ENCODE measurements at regions not wholly inside any gene's neighbourhood (a gene's known extent, or its start where the extent isn't known, plus 50 kb on each side); places are given as distances from the start of the nearest gene placed in this dataset.

DNA sequence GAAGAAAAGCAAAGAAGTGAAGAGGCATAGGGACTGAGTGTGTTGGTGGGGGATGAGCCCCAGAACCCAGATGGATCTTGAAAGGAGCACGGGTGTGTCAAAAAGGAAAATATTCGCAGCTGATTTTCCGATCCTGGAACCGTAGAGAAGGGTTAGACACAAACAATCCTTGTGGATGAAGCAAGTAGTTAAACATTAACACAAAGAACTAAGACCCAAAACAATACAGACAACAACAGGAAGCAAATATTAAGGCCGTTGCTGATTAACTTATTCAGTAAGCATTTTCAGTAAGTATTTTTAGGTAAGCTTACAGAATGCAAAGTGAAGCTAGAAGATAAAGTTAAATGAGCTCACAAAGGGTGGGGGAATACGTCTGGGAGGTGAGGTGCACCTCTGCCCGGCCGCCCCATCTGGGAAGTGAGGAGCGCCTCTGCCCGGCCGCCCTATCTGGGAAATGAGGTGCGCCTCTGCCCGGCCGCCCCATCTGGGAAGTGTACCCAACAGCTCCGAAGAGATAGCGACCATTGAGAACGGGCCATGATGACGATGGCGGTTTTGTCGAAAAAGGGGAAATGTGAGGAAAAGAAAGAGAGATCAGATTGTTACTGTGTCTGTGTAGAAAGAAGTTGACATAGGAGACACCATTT is 62.8 kb upstream of the PRB2 start:
- no peak overlapping the region for H2AFZ ChIP-seq (replicated peaks; ENCODE audit: low read length, poor library complexity)
- dilution Hi-C loops (cut with HindIII; ENCODE audit: low sequenced_read_pairs, unreplicated experiment): no loop called here

More for the DNA sequence above, 62.8 kb upstream of the PRB2 start:
- CTCF ChIA-PET: interaction anchor here (0.6 kb wide), 1 partner anchor 174 kb away, joined by 3 read pairs; no protein-coding TSS in a partner anchor
- WGBS, 2 experiments (ENCODE audit: extremely low coverage in 2 of 2, insufficient read length in 1 of 2): 40% methylated on average over 1 of the region's 20 CpGs; no CpG with 5 or more reads in 1 of the 2 experiments
- intact Hi-C loops (cut with micrococcal nuclease): no loop called here
- no peaks in the 10 kb centered on the region for H3K9me1 ChIP-seq (ENCODE audit: insufficient read depth, low read length)
- H3K14ac ChIP-seq (replicated peaks; ENCODE audit: low read depth, low read length): no peak overlapping the region
- POLR2A ChIA-PET (ENCODE audit: unreplicated experiment): no interaction called here
- H4K5ac ChIP-seq (ENCODE audit: low read depth, low read length): no peak overlapping the region
- H3K36me3 ChIP-seq (ENCODE audit: control insufficient read depth, insufficient read depth, low read length): no peaks in the 10 kb centered on the region
- H3K23ac ChIP-seq (ENCODE audit: low read depth, low read length): no peak overlapping the region
- H3K18ac ChIP-seq (ENCODE audit: low read depth, low read length): no peak overlapping the region
- in situ Hi-C loops (cut with MboI; ENCODE audit: low sequenced_read_pairs): no loop called here
- no peak overlapping the region for H3K27ac ChIP-seq (ENCODE audit: insufficient read depth, low read length)
- H3K4me2 ChIP-seq (ENCODE audit: low read depth, low read length): no peak overlapping the region
- no peak overlapping the region for H3K9ac ChIP-seq (ENCODE audit: low read depth, low read length)
- ATAC-seq (ENCODE audit: low read depth) (no peak), DNase-seq (no peak)
- no peak overlapping the region for H2BK15ac ChIP-seq (ENCODE audit: low read depth, low read length)
- no peak overlapping the region for H2AK9ac ChIP-seq (replicated peaks; ENCODE audit: low read depth, low read length, poor library complexity)
- H2BK20ac ChIP-seq (ENCODE audit: low read depth, low read length): no peak overlapping the region
- no peak overlapping the region for H3K56ac ChIP-seq (ENCODE audit: extremely low read depth, insufficient read depth, low read length)
- H4K91ac ChIP-seq (ENCODE audit: insufficient read depth, low read depth, low read length): no peak overlapping the region
- TF ChIP-seq POLR2A (IDR thresholded peaks at IDR 0.05; ENCODE audit: low read depth, low read length): no peak
- no peak for TF ChIP-seq MAFK (IDR thresholded peaks at IDR 0.05; ENCODE audit: low read depth, low read length)
- no peak for TF ChIP-seq RAD21 (IDR thresholded peaks at IDR 0.05; ENCODE audit: low read length)
- TF ChIP-seq MAZ (IDR thresholded peaks at IDR 0.05; ENCODE audit: borderline replicate concordance, low read depth, low read length): no peak
- TF ChIP-seq RCOR1 (IDR thresholded peaks at IDR 0.05; ENCODE audit: insufficient replicate concordance, low read length): no peak
- TF ChIP-seq BHLHE40 (IDR thresholded peaks at IDR 0.05; ENCODE audit: low read depth, low read length): no peak
- TF ChIP-seq RFX5 (IDR thresholded peaks at IDR 0.05; ENCODE audit: low read depth, low read length): no peak
- TF ChIP-seq, protein P1, sequence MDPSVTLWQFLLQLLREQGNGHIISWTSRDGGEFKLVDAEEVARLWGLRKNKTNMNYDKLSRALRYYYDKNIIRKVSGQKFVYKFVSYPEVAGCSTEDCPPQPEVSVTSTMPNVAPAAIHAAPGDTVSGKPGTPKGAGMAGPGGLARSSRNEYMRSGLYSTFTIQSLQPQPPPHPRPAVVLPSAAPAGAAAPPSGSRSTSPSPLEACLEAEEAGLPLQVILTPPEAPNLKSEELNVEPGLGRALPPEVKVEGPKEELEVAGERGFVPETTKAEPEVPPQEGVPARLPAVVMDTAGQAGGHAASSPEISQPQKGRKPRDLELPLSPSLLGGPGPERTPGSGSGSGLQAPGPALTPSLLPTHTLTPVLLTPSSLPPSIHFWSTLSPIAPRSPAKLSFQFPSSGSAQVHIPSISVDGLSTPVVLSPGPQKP (IDR thresholded peaks at IDR 0.05; ENCODE audit: borderline replicate concordance, low read depth, low read length): no peak
- TF ChIP-seq, protein P2, sequence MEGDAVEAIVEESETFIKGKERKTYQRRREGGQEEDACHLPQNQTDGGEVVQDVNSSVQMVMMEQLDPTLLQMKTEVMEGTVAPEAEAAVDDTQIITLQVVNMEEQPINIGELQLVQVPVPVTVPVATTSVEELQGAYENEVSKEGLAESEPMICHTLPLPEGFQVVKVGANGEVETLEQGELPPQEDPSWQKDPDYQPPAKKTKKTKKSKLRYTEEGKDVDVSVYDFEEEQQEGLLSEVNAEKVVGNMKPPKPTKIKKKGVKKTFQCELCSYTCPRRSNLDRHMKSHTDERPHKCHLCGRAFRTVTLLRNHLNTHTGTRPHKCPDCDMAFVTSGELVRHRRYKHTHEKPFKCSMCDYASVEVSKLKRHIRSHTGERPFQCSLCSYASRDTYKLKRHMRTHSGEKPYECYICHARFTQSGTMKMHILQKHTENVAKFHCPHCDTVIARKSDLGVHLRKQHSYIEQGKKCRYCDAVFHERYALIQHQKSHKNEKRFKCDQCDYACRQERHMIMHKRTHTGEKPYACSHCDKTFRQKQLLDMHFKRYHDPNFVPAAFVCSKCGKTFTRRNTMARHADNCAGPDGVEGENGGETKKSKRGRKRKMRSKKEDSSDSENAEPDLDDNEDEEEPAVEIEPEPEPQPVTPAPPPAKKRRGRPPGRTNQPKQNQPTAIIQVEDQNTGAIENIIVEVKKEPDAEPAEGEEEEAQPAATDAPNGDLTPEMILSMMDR (conservative IDR thresholded peaks at IDR 0.05; ENCODE audit: low read depth, low read length): no peak
- no peak for TF ChIP-seq MXI1 (IDR thresholded peaks at IDR 0.05; ENCODE audit: borderline replicate concordance, low read depth, low read length)
- TF ChIP-seq SMC3 (IDR thresholded peaks at IDR 0.05; ENCODE audit: low read depth, low read length): no peak
- TF ChIP-seq, protein P3, sequence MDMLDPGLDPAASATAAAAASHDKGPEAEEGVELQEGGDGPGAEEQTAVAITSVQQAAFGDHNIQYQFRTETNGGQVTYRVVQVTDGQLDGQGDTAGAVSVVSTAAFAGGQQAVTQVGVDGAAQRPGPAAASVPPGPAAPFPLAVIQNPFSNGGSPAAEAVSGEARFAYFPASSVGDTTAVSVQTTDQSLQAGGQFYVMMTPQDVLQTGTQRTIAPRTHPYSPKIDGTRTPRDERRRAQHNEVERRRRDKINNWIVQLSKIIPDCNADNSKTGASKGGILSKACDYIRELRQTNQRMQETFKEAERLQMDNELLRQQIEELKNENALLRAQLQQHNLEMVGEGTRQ (IDR thresholded peaks at IDR 0.05; ENCODE audit: low read depth, low read length): no peak
- no peak for TF ChIP-seq CHD1 (IDR thresholded peaks at IDR 0.05; ENCODE audit: low read depth, low read length)
- no peak for TF ChIP-seq NFE2L2 (IDR thresholded peaks at IDR 0.05; ENCODE audit: low read depth, low read length)
- no peak for TF ChIP-seq FOS (IDR thresholded peaks at IDR 0.05; ENCODE audit: low read depth, low read length)
- no peak for TF ChIP-seq CEBPB (IDR thresholded peaks at IDR 0.05; ENCODE audit: low read depth, low read length)
- H4K8ac ChIP-seq (ENCODE audit: low read depth in 2 of 2, low read length in 2 of 2): no peak overlapping the region
- no peaks in the 10 kb centered on the region for H3K4me1 ChIP-seq (ENCODE audit: control insufficient read depth, insufficient read depth, low read length)
- no peak overlapping the region for H2BK120ac ChIP-seq (ENCODE audit: low read depth, low read length)
- no peaks in the 10 kb centered on the region for H4K20me1 ChIP-seq (ENCODE audit: insufficient read depth, low read length)
- H3K27me3 ChIP-seq (ENCODE audit: control insufficient read depth, insufficient read depth, low read length): no peaks in the 10 kb centered on the region
- H2AK5ac ChIP-seq (ENCODE audit: low read depth, low read length): no peak overlapping the region
- no peaks in the 10 kb centered on the region; the same call in 1 of the 2 replicates for H3K9me3 ChIP-seq (ENCODE audit: control insufficient read depth, insufficient read depth, low read length)
- no TSS peak for BruUV-seq (replicated peaks)
- H3K4me3 ChIP-seq (ENCODE audit: insufficient read depth, low read depth, low read length): no peak overlapping the region
- no peak overlapping the region for H3K4ac ChIP-seq (ENCODE audit: low read depth, low read length)
- no peak overlapping the region for H2BK5ac ChIP-seq (ENCODE audit: low read depth, low read length, poor library complexity, severe bottlenecking)
- H3K79me1 ChIP-seq (ENCODE audit: low read depth in 1 of 2, low read length in 2 of 2): no peaks in the 10 kb centered on the region
